ENCODE measurements at regions not wholly inside any gene's neighbourhood (a gene's known extent, or its start where the extent isn't known, plus 50 kb on each side); places are given as distances from the start of the nearest gene placed in this dataset.

DNA sequence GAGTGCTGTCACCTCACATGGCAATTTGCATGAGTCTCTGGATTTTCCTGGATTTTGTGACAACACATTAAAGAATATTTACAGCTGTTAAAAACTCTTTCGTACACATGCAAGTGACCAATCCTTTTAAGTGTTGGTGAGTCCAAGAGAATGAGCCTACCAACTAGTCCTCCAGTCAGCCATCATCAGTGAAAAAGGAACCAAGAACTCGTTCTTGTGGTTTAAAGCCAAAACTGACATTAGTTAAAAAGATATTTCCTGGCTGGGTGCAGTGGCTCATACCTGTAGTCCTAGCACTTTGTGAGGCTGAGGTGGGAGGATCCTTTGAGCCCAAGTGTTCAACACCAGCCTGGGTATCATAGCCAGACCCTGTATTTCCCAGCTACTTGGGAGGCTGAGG is 215.4 kb upstream of the ITGA4 start:
- Histone ChIP-seq H3K36me3 (replicated peaks in 1 of 2; ENCODE audit: control insufficient read depth in 1 of 2, insufficient read depth in 2 of 2, low read length in 2 of 2) (no peaks in the 10 kb centered on the region), H4K20me1 (ENCODE audit: insufficient read depth, low read length) (no peaks in the 10 kb centered on the region), H3K4me3 (replicated peaks in 1 of 3; ENCODE audit: insufficient read depth in 1 of 3, low read depth in 2 of 3, low read length in 3 of 3) (no peak overlapping the region), H3K27me3 (ENCODE audit: control insufficient read depth in 1 of 2, insufficient read depth in 2 of 2, low read length in 2 of 2) (no peaks in the 10 kb centered on the region), H2AFZ (ENCODE audit: low read length) (no peak overlapping the region), H3K4me1 (ENCODE audit: insufficient read depth, low read length) (no peaks in the 10 kb centered on the region), H3K9ac (ENCODE audit: insufficient read depth, low read depth, low read length) (no peak overlapping the region), H3K79me2 (ENCODE audit: insufficient read depth, low read length) (no peaks in the 10 kb centered on the region), H3K9me3 (ENCODE audit: low read length) (no peaks in the 10 kb centered on the region), H3K4me2 (ENCODE audit: low read depth, low read length) (no peak overlapping the region), H3K27ac (ENCODE audit: extremely low read length, insufficient read depth, low read length) (no peak overlapping the region)
- WGBS (ENCODE audit: low lambda C conversion rate): 15% methylated on average over 2 of the region's 2 CpGs
- ATAC-seq (no peak), FAIRE-seq (no peak), DNase-seq (ENCODE audit: low spot score) (no peak)
- CTCF ChIA-PET (ENCODE audit: low intra/inter-chr PET ratio, low total read pairs): no interaction called here
- intact Hi-C loops (cut with micrococcal nuclease; ENCODE audit: unreplicated experiment) (no loop called here), in situ Hi-C loops (cut with HindIII; ENCODE audit: extremely low pct_ligation_motif_present, low pct_unique_long_range_greater_than_20kb) (no loop called here)
- POLR2A ChIA-PET: no interaction called here
- BruUV-seq (replicated peaks): no TSS peak
- no peak for TF ChIP-seq HDAC6 (IDR thresholded peaks at IDR 0.05; ENCODE audit: low read depth, low read length)
- no peak for TF ChIP-seq ATRX (CRISPR knock-in tag; IDR thresholded peaks at IDR 0.05; ENCODE audit: borderline replicate concordance)

DNA sequence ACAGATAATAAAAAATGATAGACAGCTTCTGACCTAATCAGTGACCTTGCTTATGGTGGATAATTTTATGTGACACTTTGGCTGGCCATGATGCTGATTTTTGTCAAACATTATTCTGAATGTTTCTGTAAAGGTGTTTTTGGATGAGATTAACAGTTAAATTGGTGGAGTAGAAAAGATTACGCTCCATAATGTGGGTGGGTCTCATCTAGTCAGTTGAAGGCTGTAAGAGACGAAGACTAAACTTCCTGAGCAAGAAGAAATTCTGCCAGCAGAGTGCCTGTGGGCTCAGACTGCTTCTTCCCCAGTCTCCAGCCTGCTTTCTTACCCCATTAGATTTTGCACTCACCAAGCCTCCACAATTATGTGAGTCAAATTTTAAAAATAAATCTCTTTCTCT is 214.9 kb upstream of the ITGA4 start:
- no peaks in the 10 kb centered on the region for H4K20me1 ChIP-seq (ENCODE audit: insufficient read depth, low read length)
- ChIA-PET CTCF (ENCODE audit: low intra/inter-chr PET ratio, low total read pairs) (no interaction called here), POLR2A (no interaction called here)
- H3K9ac ChIP-seq (ENCODE audit: insufficient read depth, low read depth, low read length): no peak overlapping the region
- H3K4me3 ChIP-seq (replicated peaks in 1 of 3; ENCODE audit: insufficient read depth in 1 of 3, low read depth in 2 of 3, low read length in 3 of 3): no peak overlapping the region
- no peak for DNase-seq (ENCODE audit: low spot score)
- no peak overlapping the region for H2AFZ ChIP-seq (ENCODE audit: low read length)
- no TSS peak for BruUV-seq (replicated peaks)
- no peak overlapping the region for H3K4me2 ChIP-seq (ENCODE audit: low read depth, low read length)
- FAIRE-seq: no peak
- H3K36me3 ChIP-seq (replicated peaks in 1 of 2; ENCODE audit: control insufficient read depth in 1 of 2, insufficient read depth in 2 of 2, low read length in 2 of 2): no peaks in the 10 kb centered on the region
- TF ChIP-seq ZNF782 (CRISPR knock-in tag; IDR thresholded peaks at IDR 0.05; ENCODE audit: borderline replicate concordance) (no peak), MBD4 (IDR thresholded peaks at IDR 0.05; ENCODE audit: borderline replicate concordance, low read length) (no peak), KLF11 (CRISPR knock-in tag; IDR thresholded peaks at IDR 0.05) (no peak), ZNF7 (CRISPR knock-in tag; IDR thresholded peaks at IDR 0.05) (no peak), ZBTB20 (CRISPR knock-in tag; IDR thresholded peaks at IDR 0.05; ENCODE audit: borderline replicate concordance, low read depth) (no peak), SALL1 (CRISPR knock-in tag; IDR thresholded peaks at IDR 0.05) (no peak), ZNF790 (CRISPR knock-in tag; IDR thresholded peaks at IDR 0.05; ENCODE audit: borderline replicate concordance) (no peak), ZNF292 (CRISPR knock-in tag; IDR thresholded peaks at IDR 0.05; ENCODE audit: borderline replicate concordance, low read depth) (no peak), ZNF446 (CRISPR knock-in tag; IDR thresholded peaks at IDR 0.05) (no peak)
- H3K9me3 ChIP-seq (ENCODE audit: low read length): no peaks in the 10 kb centered on the region
- H3K27ac ChIP-seq (ENCODE audit: extremely low read length, insufficient read depth, low read length): no peak overlapping the region
- intact Hi-C loops (cut with micrococcal nuclease; ENCODE audit: unreplicated experiment) (no loop called here), in situ Hi-C loops (cut with HindIII; ENCODE audit: extremely low pct_ligation_motif_present, low pct_unique_long_range_greater_than_20kb) (no loop called here)
- H3K4me1 ChIP-seq (ENCODE audit: insufficient read depth, low read length): no peaks in the 10 kb centered on the region
- WGBS (ENCODE audit: low lambda C conversion rate): 6% methylated on average over 2 of the region's 2 CpGs
- no peaks in the 10 kb centered on the region for H3K27me3 ChIP-seq (ENCODE audit: control insufficient read depth in 1 of 2, insufficient read depth in 2 of 2, low read length in 2 of 2)
- no peaks in the 10 kb centered on the region for H3K79me2 ChIP-seq (ENCODE audit: insufficient read depth, low read length)
- ATAC-seq: no peak

Measured in HepG2 (cell line).